ENCODE measurements at regions not wholly inside any gene's neighbourhood (a gene's known extent, or its start where the extent isn't known, plus 50 kb on each side); places are given as distances from the start of the nearest gene placed in this dataset.
"Not testable (repeated sequence)": the region's sequence is repeated elsewhere in the genome, so short reads cannot be mapped to it uniquely, and the experiment has no call there.

- ATAC-seq = no peak
- intact Hi-C loops (cut with DNase I) = no loop called here
- DNase-seq (ENCODE audit: missing footprints) = no peak
Observed at GRCh38 chr7:106537119-106537518, 123.8 kb downstream of the CCDC71L start.

- ATAC-seq (no peak), DNase-seq (ENCODE audit: missing footprints) (no peak)
- intact Hi-C loops (cut with DNase I) = no loop called here
Observed at GRCh38 chr7:106536079-106536478, 124.9 kb downstream of the CCDC71L start.

- intact Hi-C loops (cut with DNase I) = no loop called here
- ATAC-seq = no peak
- DNase-seq (ENCODE audit: missing footprints) = no peak
Observed at GRCh38 chr7:106535234-106535932, 125.6 kb downstream of the CCDC71L start.

- peak; percentile 37 for ATAC-seq
- intact Hi-C loops (cut with DNase I) = no loop called here
- no peak for DNase-seq (ENCODE audit: missing footprints)
Observed at GRCh38 chr7:106534271-106534846, 126.6 kb downstream of the CCDC71L start.

- ATAC-seq; intact Hi-C loops (cut with DNase I): not testable (repeated sequence)
Observed at GRCh38 chr7:106530183-106530582, 130.8 kb downstream of the CCDC71L start.

GRCh38 chr7:106526617-106527016 lies 134.3 kb downstream of the CCDC71L start:
- DNase-seq (ENCODE audit: missing footprints); ATAC-seq; intact Hi-C loops (cut with DNase I): not testable (repeated sequence)

More at GRCh38 chr7:106530183-106530582, 130.8 kb downstream of the CCDC71L start:
- DNase-seq (ENCODE audit: missing footprints) = not testable (repeated sequence)

GRCh38 chr7:106524690-106525059 lies 136.3 kb downstream of the CCDC71L start:
- intact Hi-C loops (cut with DNase I) = no loop called here
- DNase-seq (ENCODE audit: missing footprints) (no peak), ATAC-seq (no peak)

- intact Hi-C loops (cut with DNase I) = no loop called here
- no peak for ATAC-seq
- no peak for DNase-seq (ENCODE audit: missing footprints)
Observed at GRCh38 chr7:106523482-106523881, 137.5 kb downstream of the CCDC71L start.

GRCh38 chr7:106522696-106523095 lies 138.3 kb downstream of the CCDC71L start:
- DNase-seq (ENCODE audit: missing footprints) (no peak), ATAC-seq (no peak)
- intact Hi-C loops (cut with DNase I) = no loop called here

GRCh38 chr7:106521541-106521940 lies 139.4 kb downstream of the CCDC71L start:
- intact Hi-C loops (cut with DNase I) = no loop called here
- DNase-seq (ENCODE audit: missing footprints) (no peak), ATAC-seq (no peak)

GRCh38 chr7:106520962-106521514 lies 139.9 kb downstream of the CCDC71L start:
- no peak for ATAC-seq
- intact Hi-C loops (cut with DNase I) = no loop called here
- DNase-seq (ENCODE audit: missing footprints) = no peak

- DNase-seq (ENCODE audit: missing footprints) = no peak
- intact Hi-C loops (cut with DNase I) = no loop called here
- peak; percentile 48 for ATAC-seq
Observed at GRCh38 chr7:106518967-106519366, 142.0 kb downstream of the CCDC71L start.

GRCh38 chr7:106518239-106518638 lies 142.7 kb downstream of the CCDC71L start:
- ATAC-seq = no peak
- intact Hi-C loops (cut with DNase I) = no loop called here
- DNase-seq (ENCODE audit: missing footprints) = no peak

- intact Hi-C loops (cut with DNase I) = no loop called here
- no peak for ATAC-seq
- no peak for DNase-seq (ENCODE audit: missing footprints)
Observed at GRCh38 chr7:106517508-106517907, 143.4 kb downstream of the CCDC71L start.

- intact Hi-C loops (cut with DNase I) = no loop called here
- ATAC-seq = no peak
Observed at GRCh38 chr7:106515321-106515720, 145.6 kb downstream of the CCDC71L start.

GRCh38 chr7:106514881-106515280 lies 146.1 kb downstream of the CCDC71L start:
- intact Hi-C loops (cut with DNase I) = no loop called here
- DNase-seq (ENCODE audit: missing footprints) (no peak), ATAC-seq (no peak)

More at GRCh38 chr7:106515321-106515720, 145.6 kb downstream of the CCDC71L start:
- DNase-seq (ENCODE audit: missing footprints) = no peak

- ATAC-seq (no peak), DNase-seq (ENCODE audit: missing footprints) (no peak)
- intact Hi-C loops (cut with DNase I) = no loop called here
Observed at GRCh38 chr7:106512217-106512616, 148.7 kb downstream of the CCDC71L start.

GRCh38 chr7:106504645-106505044 lies 156.3 kb downstream of the CCDC71L start:
- ATAC-seq (no peak), DNase-seq (ENCODE audit: missing footprints) (no peak)
- intact Hi-C loops (cut with DNase I) = no loop called here

GRCh38 chr7:106504207-106504606 lies 156.8 kb downstream of the CCDC71L start:
- intact Hi-C loops (cut with DNase I) = no loop called here
- ATAC-seq = no peak
- no peak for DNase-seq (ENCODE audit: missing footprints)

- ATAC-seq (no peak), DNase-seq (ENCODE audit: missing footprints) (no peak)
- intact Hi-C loops (cut with DNase I) = no loop called here
Observed at GRCh38 chr7:106503626-106504025, 157.3 kb downstream of the CCDC71L start.

Data from Right ventricle myocardium inferior (tissue), 1 donor.